Loucy (cell line): ENCODE measurements at regions not wholly inside any gene's neighbourhood (a gene's known extent, or its start where the extent isn't known, plus 50 kb on each side); places are given as distances from the start of the nearest gene placed in this dataset.

Source experiments
- H2AFZ ChIP-seq: fragments of 200-600 bp; sonication (generic); 2 replicates; pipeline ENCODE4 v1.6.0; 2016; ENCODE audit warnings: antibody characterized with exemption, mild to moderate bottlenecking, low read length, moderate library complexity
- H3F3A ChIP-seq: fragments of 200-600 bp; 2 replicates; pipeline ENCODE4 v1.6.0; 2016; ENCODE audit warnings: antibody characterized with exemption, low read depth, mild to moderate bottlenecking
- H3K27me3 ChIP-seq: fragments of 200-600 bp; sonication (generic); 2 replicates; pipeline ENCODE4 v1.6.1; 2014; ENCODE audit warnings: low read length, mild to moderate bottlenecking; ENCODE audit not compliant: insufficient read depth, poor library complexity, severe bottlenecking
- H3K36me3 ChIP-seq: fragments of 200-600 bp; sonication (generic); 2 replicates; pipeline ENCODE4 v1.6.1; 2016; ENCODE audit warnings: low read length; ENCODE audit not compliant: insufficient read depth
- H3K4me1 ChIP-seq: fragments of 200-600 bp; sonication (generic); 2 replicates; pipeline ENCODE4 v1.5.1; 2014; ENCODE audit warnings: low read length, mild to moderate bottlenecking; ENCODE audit not compliant: insufficient read depth, poor library complexity, severe bottlenecking
- H3K4me2 ChIP-seq: fragments of 200-600 bp; sonication (generic); 2 replicates; pipeline ENCODE4 v1.6.0; 2014; ENCODE audit warnings: antibody characterized with exemption, low read length, low read depth, mild to moderate bottlenecking; ENCODE audit not compliant: poor library complexity, severe bottlenecking
- H3K4me3 ChIP-seq: fragments of 200-600 bp; sonication (generic); 2 replicates; pipeline ENCODE4 v1.5.1; 2014; ENCODE audit warnings: low read length, mild to moderate bottlenecking, mixed read lengths; ENCODE audit not compliant: poor library complexity, severe bottlenecking
- H3K79me2 ChIP-seq: fragments of 200-600 bp; sonication (generic); 2 replicates; pipeline ENCODE4 v1.6.1; 2014; ENCODE audit warnings: low read length; ENCODE audit not compliant: insufficient read depth
- H3K9ac ChIP-seq: fragments of 200-600 bp; sonication (generic); 2 replicates; pipeline ENCODE4 v1.6.0; 2014; ENCODE audit warnings: mild to moderate bottlenecking, low read depth, low read length, moderate library complexity; ENCODE audit not compliant: poor library complexity, severe bottlenecking
- H3K9me2 ChIP-seq: fragments of 200-600 bp; sonication (generic); replicated peaks from 2 replicates; pipeline ENCODE4 v1.6.1; 2016; ENCODE audit warnings: low read depth, low read length, mixed read lengths
- H3K9me3 ChIP-seq: fragments of 200-600 bp; sonication (generic); 2 replicates; pipeline ENCODE4 v1.6.1; 2014; ENCODE audit warnings: mild to moderate bottlenecking, antibody characterized with exemption, low read length, low read depth; ENCODE audit not compliant: insufficient read depth
- H4K20me1 ChIP-seq: fragments of 200-600 bp; sonication (generic); 2 replicates; pipeline ENCODE4 v1.6.0; 2014; ENCODE audit warnings: antibody characterized with exemption, low read length, mild to moderate bottlenecking; ENCODE audit not compliant: insufficient read depth, poor library complexity, severe bottlenecking
- EZH2phosphoT487 ChIP-seq: fragments of 200-600 bp; IDR thresholded peaks from 2 replicates; pipeline ENCODE4 v1.6.1; 2018; ENCODE audit warnings: antibody characterized with exemption, mild to moderate bottlenecking, moderate library complexity, borderline replicate concordance
- TF ChIP-seq, protein P1 (sequence below): fragments of 200-600 bp; sonication (generic); conservative IDR thresholded peaks from 2 replicates; pipeline ENCODE4 v1.5.1; 2014; ENCODE audit warnings: mild to moderate bottlenecking, antibody characterized with exemption, low read length

- Histone ChIP-seq H3K9ac (no peak overlapping the region), H4K20me1 (no peaks in the 10 kb centered on the region), H3K4me3 (no peak overlapping the region), H3F3A (no peaks in the 10 kb centered on the region), H3K36me3 (no peaks in the 10 kb centered on the region), H3K9me2 (no peaks in the 10 kb centered on the region), H2AFZ (no peak overlapping the region), H3K4me1 (no peaks in the 10 kb centered on the region), H3K4me2 (no peak overlapping the region), H3K79me2 (no peaks in the 10 kb centered on the region), H3K27me3 (no peaks in the 10 kb centered on the region), H3K9me3 (no peaks in the 10 kb centered on the region)
- TF ChIP-seq, protein P1, sequence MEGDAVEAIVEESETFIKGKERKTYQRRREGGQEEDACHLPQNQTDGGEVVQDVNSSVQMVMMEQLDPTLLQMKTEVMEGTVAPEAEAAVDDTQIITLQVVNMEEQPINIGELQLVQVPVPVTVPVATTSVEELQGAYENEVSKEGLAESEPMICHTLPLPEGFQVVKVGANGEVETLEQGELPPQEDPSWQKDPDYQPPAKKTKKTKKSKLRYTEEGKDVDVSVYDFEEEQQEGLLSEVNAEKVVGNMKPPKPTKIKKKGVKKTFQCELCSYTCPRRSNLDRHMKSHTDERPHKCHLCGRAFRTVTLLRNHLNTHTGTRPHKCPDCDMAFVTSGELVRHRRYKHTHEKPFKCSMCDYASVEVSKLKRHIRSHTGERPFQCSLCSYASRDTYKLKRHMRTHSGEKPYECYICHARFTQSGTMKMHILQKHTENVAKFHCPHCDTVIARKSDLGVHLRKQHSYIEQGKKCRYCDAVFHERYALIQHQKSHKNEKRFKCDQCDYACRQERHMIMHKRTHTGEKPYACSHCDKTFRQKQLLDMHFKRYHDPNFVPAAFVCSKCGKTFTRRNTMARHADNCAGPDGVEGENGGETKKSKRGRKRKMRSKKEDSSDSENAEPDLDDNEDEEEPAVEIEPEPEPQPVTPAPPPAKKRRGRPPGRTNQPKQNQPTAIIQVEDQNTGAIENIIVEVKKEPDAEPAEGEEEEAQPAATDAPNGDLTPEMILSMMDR = no peak
- no peak for TF ChIP-seq EZH2phosphoT487
Observed at GRCh38 chr7:115593111-115593510, 437.5 kb downstream of the TFEC start.

DNA sequence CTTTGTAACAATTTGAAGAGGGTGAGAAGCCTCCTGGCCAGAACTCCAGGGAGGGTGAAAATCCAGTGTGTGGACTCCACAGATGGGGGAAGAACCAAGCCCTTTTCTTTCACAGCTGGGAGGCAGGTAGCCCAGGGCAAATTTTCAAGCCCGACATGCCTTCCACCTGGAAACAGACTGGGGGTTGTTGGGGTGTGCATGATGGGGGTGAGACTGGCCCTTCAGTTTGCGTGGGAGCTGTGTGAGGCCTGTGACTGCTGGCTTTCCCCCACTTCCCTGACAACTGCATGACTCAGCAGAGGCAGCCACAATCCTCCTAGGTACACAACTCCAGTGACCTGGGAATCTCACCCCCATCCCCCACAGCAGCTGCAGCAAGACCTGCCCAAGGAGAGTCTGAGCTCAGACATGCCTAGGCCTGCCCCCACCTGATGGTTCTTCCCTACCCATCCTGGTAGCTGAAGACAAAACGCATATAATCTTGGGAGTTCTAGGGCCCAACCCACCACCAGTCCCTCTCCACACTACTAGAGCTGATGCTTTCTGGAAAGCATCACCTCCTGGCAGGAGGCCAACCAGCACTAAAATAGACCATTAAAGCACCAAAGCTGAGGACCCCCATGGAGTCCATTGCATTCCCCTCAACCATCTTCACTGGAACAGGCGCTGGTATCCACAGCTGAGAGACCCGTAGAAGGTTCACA, 445.4 kb downstream of the TFEC start:
- H3K9ac ChIP-seq = no peak overlapping the region
- no peaks in the 10 kb centered on the region for H3K79me2 ChIP-seq
- no peaks in the 10 kb centered on the region for H3K9me2 ChIP-seq
- H3K4me1 ChIP-seq = no peaks in the 10 kb centered on the region
- no peaks in the 10 kb centered on the region for H3K9me3 ChIP-seq
- H2AFZ ChIP-seq = no peak overlapping the region
- TF ChIP-seq EZH2phosphoT487 = no peak
- TF ChIP-seq, protein P1 = no peak
- H4K20me1 ChIP-seq = no peaks in the 10 kb centered on the region
- no peaks in the 10 kb centered on the region for H3F3A ChIP-seq
- H3K36me3 ChIP-seq = no peaks in the 10 kb centered on the region
- no peak overlapping the region for H3K4me2 ChIP-seq
- no peaks in the 10 kb centered on the region for H3K27me3 ChIP-seq
- H3K4me3 ChIP-seq = no peak overlapping the region

DNA sequence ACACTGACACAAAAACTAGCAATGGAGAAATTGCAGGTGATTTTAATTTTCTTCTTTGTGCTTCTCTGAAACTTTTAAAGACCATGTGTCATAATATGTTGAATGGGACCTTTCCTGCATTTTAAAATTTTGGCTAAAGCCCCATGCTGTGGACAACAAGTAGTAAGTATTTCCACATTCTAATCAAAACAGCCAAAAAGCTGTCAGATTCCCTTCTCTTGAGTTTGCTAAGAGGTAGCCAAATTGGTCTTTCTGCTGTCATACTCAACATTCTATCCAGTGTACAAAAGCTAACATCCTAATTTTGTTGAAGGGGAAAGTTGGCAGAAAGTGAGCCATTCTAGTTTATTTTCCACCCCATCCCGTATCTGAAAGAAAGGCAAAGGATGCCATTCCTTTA, 447.6 kb downstream of the TFEC start:
- H3K9me2 ChIP-seq = no peaks in the 10 kb centered on the region
- H3F3A ChIP-seq = no peaks in the 10 kb centered on the region
- no peaks in the 10 kb centered on the region for H3K9me3 ChIP-seq
- H4K20me1 ChIP-seq = no peaks in the 10 kb centered on the region
- no peaks in the 10 kb centered on the region for H3K79me2 ChIP-seq
- no peaks in the 10 kb centered on the region for H3K4me1 ChIP-seq
- no peak overlapping the region for H3K4me3 ChIP-seq
- H3K36me3 ChIP-seq = no peaks in the 10 kb centered on the region
- no peak overlapping the region for H3K4me2 ChIP-seq
- H3K27me3 ChIP-seq = no peaks in the 10 kb centered on the region
- H3K9ac ChIP-seq = no peak overlapping the region
- no peak overlapping the region for H2AFZ ChIP-seq
- TF ChIP-seq EZH2phosphoT487 = no peak
- TF ChIP-seq, protein P1 = no peak
